ENCODE measurements at regions not wholly inside any gene's neighbourhood (a gene's known extent, or its start where the extent isn't known, plus 50 kb on each side); places are given as distances from the start of the nearest gene placed in this dataset.

DNA sequence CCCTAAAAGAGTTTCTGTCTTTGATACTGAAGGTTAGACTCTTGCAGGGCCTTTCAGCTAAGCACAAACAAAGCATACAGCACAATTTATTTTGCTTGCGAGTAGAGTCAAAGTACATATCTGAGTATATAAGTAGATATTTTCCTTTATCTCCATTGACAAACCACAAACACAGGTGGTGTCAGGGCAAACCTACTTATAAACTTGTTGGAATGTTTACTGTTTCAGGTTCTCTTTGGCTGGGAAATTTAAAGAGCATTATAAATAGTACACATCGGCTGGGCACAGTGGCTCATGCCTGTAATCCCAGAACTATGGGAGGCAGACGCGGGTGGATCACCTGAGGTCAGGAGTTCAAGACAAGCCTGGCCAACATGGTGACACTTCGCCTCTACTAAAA lies 442.6 kb upstream of the PSMD7 start:
- TF ChIP-seq, protein P1, sequence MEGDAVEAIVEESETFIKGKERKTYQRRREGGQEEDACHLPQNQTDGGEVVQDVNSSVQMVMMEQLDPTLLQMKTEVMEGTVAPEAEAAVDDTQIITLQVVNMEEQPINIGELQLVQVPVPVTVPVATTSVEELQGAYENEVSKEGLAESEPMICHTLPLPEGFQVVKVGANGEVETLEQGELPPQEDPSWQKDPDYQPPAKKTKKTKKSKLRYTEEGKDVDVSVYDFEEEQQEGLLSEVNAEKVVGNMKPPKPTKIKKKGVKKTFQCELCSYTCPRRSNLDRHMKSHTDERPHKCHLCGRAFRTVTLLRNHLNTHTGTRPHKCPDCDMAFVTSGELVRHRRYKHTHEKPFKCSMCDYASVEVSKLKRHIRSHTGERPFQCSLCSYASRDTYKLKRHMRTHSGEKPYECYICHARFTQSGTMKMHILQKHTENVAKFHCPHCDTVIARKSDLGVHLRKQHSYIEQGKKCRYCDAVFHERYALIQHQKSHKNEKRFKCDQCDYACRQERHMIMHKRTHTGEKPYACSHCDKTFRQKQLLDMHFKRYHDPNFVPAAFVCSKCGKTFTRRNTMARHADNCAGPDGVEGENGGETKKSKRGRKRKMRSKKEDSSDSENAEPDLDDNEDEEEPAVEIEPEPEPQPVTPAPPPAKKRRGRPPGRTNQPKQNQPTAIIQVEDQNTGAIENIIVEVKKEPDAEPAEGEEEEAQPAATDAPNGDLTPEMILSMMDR (conservative IDR thresholded peaks at IDR 0.05), result no peak
- TF ChIP-seq ZFX (IDR thresholded peaks at IDR 0.05), result no peak

All from C4-2B (cell line).